ENCODE measurements at regions not wholly inside any gene's neighbourhood (a gene's known extent, or its start where the extent isn't known, plus 50 kb on each side); places are given as distances from the start of the nearest gene placed in this dataset.

GRCh38 chr16:85233516-85233915, 121.2 kb upstream of the CIBAR2 start:
- TF ChIP-seq CTCF (conservative IDR thresholded peaks at IDR 0.05) = no peak
- no peak for TF ChIP-seq ZFX (IDR thresholded peaks at IDR 0.05)

Measured in C4-2B (cell line).